Breast epithelium (tissue), 3 donors: ENCODE measurements at regions not wholly inside any gene's neighbourhood (a gene's known extent, or its start where the extent isn't known, plus 50 kb on each side); places are given as distances from the start of the nearest gene placed in this dataset.

Source experiments
- POLR2A ChIP-seq: fragments of 450-650 bp; IDR thresholded peaks from one replicate; pipeline ENCODE4 v1.6.1; 2016; ENCODE audit warnings: antibody characterized with exemption, mild to moderate bottlenecking, moderate library complexity
- TF ChIP-seq, protein P1 (sequence below), 3 donors: fragments of 450-650 bp; IDR thresholded peaks; one replicate each; pipeline ENCODE4 v1.5.1; 2016 to 2017; ENCODE audit warnings: antibody characterized with exemption in 3 of 3, mild to moderate bottlenecking in 3 of 3, moderate library complexity in 3 of 3

GRCh38 chr1:55749975-55750627, 534.9 kb upstream of the USP24 start:
- TF ChIP-seq, protein P1, sequence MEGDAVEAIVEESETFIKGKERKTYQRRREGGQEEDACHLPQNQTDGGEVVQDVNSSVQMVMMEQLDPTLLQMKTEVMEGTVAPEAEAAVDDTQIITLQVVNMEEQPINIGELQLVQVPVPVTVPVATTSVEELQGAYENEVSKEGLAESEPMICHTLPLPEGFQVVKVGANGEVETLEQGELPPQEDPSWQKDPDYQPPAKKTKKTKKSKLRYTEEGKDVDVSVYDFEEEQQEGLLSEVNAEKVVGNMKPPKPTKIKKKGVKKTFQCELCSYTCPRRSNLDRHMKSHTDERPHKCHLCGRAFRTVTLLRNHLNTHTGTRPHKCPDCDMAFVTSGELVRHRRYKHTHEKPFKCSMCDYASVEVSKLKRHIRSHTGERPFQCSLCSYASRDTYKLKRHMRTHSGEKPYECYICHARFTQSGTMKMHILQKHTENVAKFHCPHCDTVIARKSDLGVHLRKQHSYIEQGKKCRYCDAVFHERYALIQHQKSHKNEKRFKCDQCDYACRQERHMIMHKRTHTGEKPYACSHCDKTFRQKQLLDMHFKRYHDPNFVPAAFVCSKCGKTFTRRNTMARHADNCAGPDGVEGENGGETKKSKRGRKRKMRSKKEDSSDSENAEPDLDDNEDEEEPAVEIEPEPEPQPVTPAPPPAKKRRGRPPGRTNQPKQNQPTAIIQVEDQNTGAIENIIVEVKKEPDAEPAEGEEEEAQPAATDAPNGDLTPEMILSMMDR (IDR thresholded peaks at IDR 0.05) = no peak
- no peak for TF ChIP-seq POLR2A
